A549 (cell line): ENCODE measurements at regions not wholly inside any gene's neighbourhood (a gene's known extent, or its start where the extent isn't known, plus 50 kb on each side); places are given as distances from the start of the nearest gene placed in this dataset.

Experiments
- ATAC-seq, 2 experiments: fragments of 200-7000 bp in 1 of 2; fragments of >200 bp in 1 of 2; cut with Nextera tagmentation in 1 of 2; cut with Tn5 transposase in 1 of 2; 3 replicates each; pipeline versions ENCODE4 v1.8.0 to v1.9.1; 2018 to 2020; ENCODE audit warnings: mild to moderate bottlenecking in 1 of 2, moderate library complexity in 1 of 2
- CTCF ChIA-PET: fragments of 300-600 bp; sonication (Branson Sonifier 250); formaldehyde crosslinking; extraction: SDS; loops from one replicate; lab custom pipeline; 2021; ENCODE audit warnings: antibody characterized with exemption, inconsistent platforms; lab: Yijun Ruan, JAX
- POLR2A ChIA-PET: fragments of 350-600 bp; formaldehyde crosslinking; extraction: SDS; loops from one replicate; lab custom pipeline; 2021; ENCODE audit warnings: antibody characterized with exemption, inconsistent platforms; lab: Yijun Ruan, JAX
- DNase-seq, 2 experiments: peaks; one replicate each; pipeline versions ENCODE4 v3.0.0 to v3.0.0-alpha.2; 2011 to 2016; ENCODE audit warnings: low read depth in 1 of 2, low spot score in 1 of 2
- FAIRE-seq: peaks from 2 replicates; lab custom pipeline; 2011; peaks lifted over from hg19 to GRCh38; lab: Jason Lieb, UNC
- H3K27ac ChIP-seq, 2 experiments: fragments of >200 bp; sonication (Bioruptor Twin); formaldehyde crosslinking; 3 replicates each; pipeline ENCODE4 v1.5.1; 2016 to 2017
- H3K4me1 ChIP-seq: fragments of >200 bp; sonication (Bioruptor Twin); formaldehyde crosslinking; 3 replicates; pipeline ENCODE4 v1.6.1; 2016
- H3K4me2 ChIP-seq: fragments of >200 bp; sonication (Bioruptor Twin); formaldehyde crosslinking; 3 replicates; pipeline ENCODE4 v1.6.1; 2016
- H3K4me3 ChIP-seq: fragments of >200 bp; sonication (Bioruptor Twin); formaldehyde crosslinking; 3 replicates; pipeline ENCODE4 v1.5.1; 2016
- H3K9me3 ChIP-seq: fragments of >200 bp; sonication (Bioruptor Twin); formaldehyde crosslinking; 3 replicates; pipeline ENCODE4 v1.6.1; 2016
- ATOH8 ChIP-seq: fragments of 250-450 bp; sonication (Bioruptor Pico); IDR thresholded peaks from 2 replicates; pipeline ENCODE4 v1.5.0; 2020; ENCODE audit warnings: low read depth, mild to moderate bottlenecking, moderate library complexity
- BHLHE40 ChIP-seq: IDR thresholded peaks from 2 replicates; pipeline ENCODE4 v1.6.1; 2012; ENCODE audit warnings: low read depth, low read length, inconsistent platforms
- CBX8 ChIP-seq: fragments of 200-600 bp; sonication (generic); IDR thresholded peaks from 2 replicates; pipeline ENCODE4 v1.6.1; 2016
- EHF ChIP-seq: fragments of 250-450 bp; sonication (Bioruptor Pico); IDR thresholded peaks from 2 replicates; pipeline ENCODE4 v1.5.0; 2020; ENCODE audit warnings: mild to moderate bottlenecking
- HEYL ChIP-seq: fragments of 250-450 bp; sonication (Bioruptor Pico); IDR thresholded peaks from 2 replicates; pipeline ENCODE4 v1.8.0; 2021; ENCODE audit warnings: mild to moderate bottlenecking, moderate library complexity
- HMGXB4 ChIP-seq: fragments of 250-450 bp; sonication (Bioruptor Pico); IDR thresholded peaks from 2 replicates; pipeline ENCODE4 v1.5.0; 2021; ENCODE audit warnings: mild to moderate bottlenecking, moderate library complexity, borderline replicate concordance
- HOXA7 ChIP-seq: fragments of 250-450 bp; sonication (Bioruptor Pico); IDR thresholded peaks from 2 replicates; pipeline ENCODE4 v1.5.0; 2020; ENCODE audit warnings: mild to moderate bottlenecking, moderate library complexity
- HOXB5 ChIP-seq: fragments of 250-450 bp; sonication (Bioruptor Pico); IDR thresholded peaks from 2 replicates; pipeline ENCODE4 v1.5.0; 2020; ENCODE audit warnings: mild to moderate bottlenecking, moderate library complexity
- JUN ChIP-seq, 2 experiments: fragments of >200 bp; sonication (Bioruptor Twin); formaldehyde crosslinking; IDR thresholded peaks; 2 replicates in 1 of 2; 3 replicates in 1 of 2; pipeline ENCODE4 v1.6.1; 2016 to 2017
- KDM5A ChIP-seq: fragments of 200-600 bp; sonication (generic); IDR thresholded peaks from 2 replicates; pipeline ENCODE4 v1.6.1; 2016; ENCODE audit warnings: antibody characterized with exemption, mild to moderate bottlenecking
- MAFK ChIP-seq: fragments of 450-650 bp; IDR thresholded peaks from 2 replicates; pipeline ENCODE4 v1.6.1; 2014; ENCODE audit not compliant: partially characterized antibody
- POLR2A ChIP-seq: IDR thresholded peaks from 2 replicates; pipeline ENCODE4 v1.6.1; 2012; ENCODE audit warnings: mild to moderate bottlenecking, low read length
- POLR2AphosphoS2 ChIP-seq: conservative IDR thresholded peaks from 2 replicates; pipeline ENCODE4 v1.6.1; 2012; ENCODE audit warnings: low read length, improper control_type of control experiment, inconsistent platforms
- RAD21 ChIP-seq, 2 experiments: fragments of >200 bp in 1 of 2; sonication (Bioruptor Twin) in 1 of 2; formaldehyde crosslinking in 1 of 2; IDR thresholded peaks in 1 of 2; conservative IDR thresholded peaks in 1 of 2; 2 replicates in 1 of 2; 3 replicates in 1 of 2; pipeline ENCODE4 v1.6.1; 2012 to 2018; ENCODE audit warnings: inconsistent platforms in 1 of 2
- REST ChIP-seq: fragments of 200-600 bp; sonication (generic); IDR thresholded peaks from 2 replicates; pipeline ENCODE4 v1.6.1; 2016; ENCODE audit warnings: antibody characterized with exemption, mild to moderate bottlenecking, moderate library complexity
- SREBF2 ChIP-seq: fragments of 450-650 bp; IDR thresholded peaks from 2 replicates; pipeline ENCODE4 v1.6.1; 2014; ENCODE audit warnings: mild to moderate bottlenecking, moderate library complexity
- ZNF302 ChIP-seq: fragments of 250-450 bp; sonication (Bioruptor Pico); IDR thresholded peaks from 2 replicates; pipeline ENCODE4 v1.9.0; 2021; ENCODE audit warnings: inconsistent platforms, mild to moderate bottlenecking, moderate library complexity
- WGBS: methylation state at CpG from one replicate; pipeline ENCODE4 v1.1.6; 2017; ENCODE audit errors: missing lambda C conversion rate; 5-methylcytosine and 5-hydroxymethylcytosine counted together

- TF ChIP-seq RAD21 (conservative IDR thresholded peaks at IDR 0.05 in 1 of 2, IDR thresholded peaks at IDR 0.05 in 1 of 2): no peak
Observed at GRCh38 chr4:55020131-55020530, 105.3 kb downstream of the KDR start (continued).

- ChIA-PET CTCF (no interaction called here), POLR2A (no interaction called here)
- ATAC-seq (no peak), FAIRE-seq (no peak)
- Histone ChIP-seq H3K4me1 (no peaks in the 10 kb centered on the region), H3K4me3 (no peak overlapping the region), H3K9me3 (no peaks in the 10 kb centered on the region), H3K4me2 (no peak overlapping the region), H3K27ac (no peak overlapping the region)
- 14% methylated on average over 2 of the region's 2 CpGs for WGBS
- TF ChIP-seq BHLHE40 (no peak), MAFK (no peak), JUN (IDR thresholded peaks at IDR 0.05) (no peak), SREBF2 (no peak), RAD21 (conservative IDR thresholded peaks at IDR 0.05 in 1 of 2, IDR thresholded peaks at IDR 0.05 in 1 of 2) (no peak), HMGXB4 (no peak), HOXB5 (no peak), CBX8 (no peak), ATOH8 (CRISPR knock-in tag) (no peak), POLR2A (no peak), POLR2AphosphoS2 (no peak), REST (no peak), KDM5A (no peak)
- TF ChIP-seq, all 56 proteins: peak for 0
- DNase-seq: no peak
Observed at GRCh38 chr4:55018978-55019377, 106.4 kb downstream of the KDR start.

GRCh38 chr4:55018521-55018920 lies 106.9 kb downstream of the KDR start:
- ChIA-PET CTCF (no interaction called here), POLR2A (no interaction called here)
- no peak for ATAC-seq

GRCh38 chr4:55017406-55017805 lies 108.0 kb downstream of the KDR start:
- WGBS: 26% methylated on average over 4 of the region's 4 CpGs
- CTCF ChIA-PET: no interaction called here
- H3K4me3 ChIP-seq: no peak overlapping the region
- no peak overlapping the region for H3K27ac ChIP-seq
- POLR2A ChIA-PET: no interaction called here
- H3K9me3 ChIP-seq: no peaks in the 10 kb centered on the region
- no peak for ATAC-seq
- no peak overlapping the region for H3K4me2 ChIP-seq
- H3K4me1 ChIP-seq: no peaks in the 10 kb centered on the region
- no peak for TF ChIP-seq ZNF302 (CRISPR knock-in tag)
- no peak for TF ChIP-seq EHF (CRISPR knock-in tag)
- no peak for TF ChIP-seq HOXA7 (CRISPR knock-in tag)
- TF ChIP-seq, all 56 proteins: peak for 0
- FAIRE-seq (no peak), DNase-seq (no peak)

More at GRCh38 chr4:55018521-55018920, 106.9 kb downstream of the KDR start:
- Histone ChIP-seq H3K4me1 (no peaks in the 10 kb centered on the region), H3K27ac (no peak overlapping the region), H3K4me2 (no peak overlapping the region), H3K4me3 (no peak overlapping the region), H3K9me3 (no peaks in the 10 kb centered on the region)
- FAIRE-seq (no peak), DNase-seq (no peak)
- WGBS: 21% methylated on average over 2 of the region's 2 CpGs
- TF ChIP-seq EHF (CRISPR knock-in tag) (no peak), HEYL (CRISPR knock-in tag) (no peak)
